Transverse colon (tissue), 3 donors: ENCODE measurements at regions not wholly inside any gene's neighbourhood (a gene's known extent, or its start where the extent isn't known, plus 50 kb on each side); places are given as distances from the start of the nearest gene placed in this dataset.

Source experiments
- POLR2A ChIP-seq: fragments of 450-650 bp; IDR thresholded peaks from one replicate; pipeline ENCODE4 v1.6.1; 2016; ENCODE audit warnings: antibody characterized with exemption, mild to moderate bottlenecking, moderate library complexity
- TF ChIP-seq, protein P1 (sequence below), 5 experiments: fragments of 200-600 bp in 3 of 5; fragments of 450-650 bp in 2 of 5; sonication (generic) in 3 of 5; IDR thresholded peaks; 1 replicate in 2 of 5; 2 replicates in 3 of 5; pipeline ENCODE4 v1.5.1; 2016 to 2017; ENCODE audit warnings: antibody characterized with exemption in 5 of 5, inconsistent platforms in 3 of 5, mild to moderate bottlenecking in 2 of 5, moderate library complexity in 1 of 5

DNA sequence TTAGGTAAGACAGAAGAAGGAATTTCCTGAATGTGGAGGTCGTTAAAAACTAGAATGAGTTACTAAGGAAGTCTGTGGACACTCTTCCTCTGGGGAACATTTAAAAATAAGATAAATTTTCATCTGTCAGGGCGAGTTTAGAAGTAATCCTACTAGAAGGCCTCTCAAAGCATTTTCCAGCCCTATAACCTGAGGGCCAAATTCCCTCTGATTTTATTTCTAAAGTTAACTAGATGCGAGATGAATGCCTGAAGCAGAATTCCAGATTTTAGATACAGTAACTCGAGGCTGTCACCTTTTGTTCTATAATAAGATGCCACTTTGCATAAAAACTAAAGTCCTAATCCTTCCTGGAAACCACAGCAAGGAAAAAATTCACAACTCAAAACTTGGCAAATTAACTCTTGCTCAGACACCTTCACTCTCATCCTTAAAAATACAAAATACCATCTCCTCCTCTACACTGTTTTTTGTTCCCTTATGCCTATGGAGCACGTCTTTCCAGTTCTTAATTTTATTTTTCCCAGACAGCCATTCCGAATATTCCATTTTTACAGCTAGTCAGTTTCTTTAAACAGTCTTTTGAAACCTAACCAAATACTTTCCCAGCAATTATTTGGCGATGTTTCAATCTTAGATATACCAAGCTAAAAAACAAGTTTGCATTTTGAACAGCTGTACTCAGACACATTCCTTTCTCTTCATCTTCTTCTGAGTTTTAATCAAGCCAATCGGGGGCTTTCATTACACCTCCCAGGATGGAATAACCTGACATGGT, 420.7 kb upstream of the NFE2L3 start:
- TF ChIP-seq, protein P1, sequence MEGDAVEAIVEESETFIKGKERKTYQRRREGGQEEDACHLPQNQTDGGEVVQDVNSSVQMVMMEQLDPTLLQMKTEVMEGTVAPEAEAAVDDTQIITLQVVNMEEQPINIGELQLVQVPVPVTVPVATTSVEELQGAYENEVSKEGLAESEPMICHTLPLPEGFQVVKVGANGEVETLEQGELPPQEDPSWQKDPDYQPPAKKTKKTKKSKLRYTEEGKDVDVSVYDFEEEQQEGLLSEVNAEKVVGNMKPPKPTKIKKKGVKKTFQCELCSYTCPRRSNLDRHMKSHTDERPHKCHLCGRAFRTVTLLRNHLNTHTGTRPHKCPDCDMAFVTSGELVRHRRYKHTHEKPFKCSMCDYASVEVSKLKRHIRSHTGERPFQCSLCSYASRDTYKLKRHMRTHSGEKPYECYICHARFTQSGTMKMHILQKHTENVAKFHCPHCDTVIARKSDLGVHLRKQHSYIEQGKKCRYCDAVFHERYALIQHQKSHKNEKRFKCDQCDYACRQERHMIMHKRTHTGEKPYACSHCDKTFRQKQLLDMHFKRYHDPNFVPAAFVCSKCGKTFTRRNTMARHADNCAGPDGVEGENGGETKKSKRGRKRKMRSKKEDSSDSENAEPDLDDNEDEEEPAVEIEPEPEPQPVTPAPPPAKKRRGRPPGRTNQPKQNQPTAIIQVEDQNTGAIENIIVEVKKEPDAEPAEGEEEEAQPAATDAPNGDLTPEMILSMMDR (IDR thresholded peaks at IDR 0.05) = no peak
- TF ChIP-seq POLR2A = no peak
